Hematopoietic multipotent progenitor cell treated with erythropoietin and hydrocortisone succinate and interleukin-3 and kit ligand, for 8 days (in vitro differentiated cells): ENCODE measurements at regions not wholly inside any gene's neighbourhood (a gene's known extent, or its start where the extent isn't known, plus 50 kb on each side); places are given as distances from the start of the nearest gene placed in this dataset.
"Not testable (repeated sequence)": the region's sequence is repeated elsewhere in the genome, so short reads cannot be mapped to it uniquely, and the experiment has no call there.

Experiments
- DNase-seq: peaks from one replicate; pipeline ENCODE4 v3.0.0-alpha.2; 2015

GRCh38 chr3:164458986-164459385 lies 619.3 kb downstream of the SI start:
- no peak for DNase-seq

GRCh38 chr3:164453714-164454113 lies 624.6 kb downstream of the SI start:
- DNase-seq = no peak

GRCh38 chr3:164452707-164453106 lies 625.6 kb downstream of the SI start:
- DNase-seq = no peak

- DNase-seq = no peak
Measured at GRCh38 chr3:164451072-164451910, 627.0 kb downstream of the SI start.

- DNase-seq = no peak
Measured at GRCh38 chr3:164450276-164450905, 627.9 kb downstream of the SI start.

- no peak for DNase-seq
Measured at GRCh38 chr3:164419220-164419619, 659.1 kb downstream of the SI start.

GRCh38 chr3:164418414-164418813 lies 659.9 kb downstream of the SI start:
- no peak for DNase-seq

GRCh38 chr3:164417955-164418354 lies 660.3 kb downstream of the SI start:
- no peak for DNase-seq

- DNase-seq = no peak
Measured at GRCh38 chr3:164416491-164417222, 661.6 kb downstream of the SI start.

- DNase-seq = no peak
Measured at GRCh38 chr3:164408326-164408725, 670.0 kb downstream of the SI start.

GRCh38 chr3:164407111-164407510 lies 671.2 kb downstream of the SI start:
- DNase-seq = no peak

- no peak for DNase-seq
Measured at GRCh38 chr3:164406281-164406680, 672.0 kb downstream of the SI start.

- no peak for DNase-seq
Measured at GRCh38 chr3:164401923-164402322, 676.4 kb downstream of the SI start.

- not testable (repeated sequence) for DNase-seq
Measured at GRCh38 chr3:164401440-164401839, 676.9 kb downstream of the SI start.

GRCh38 chr3:164397462-164397861 lies 680.8 kb downstream of the SI start:
- no peak for DNase-seq

GRCh38 chr3:164393171-164393570 lies 685.1 kb downstream of the SI start:
- no peak for DNase-seq

GRCh38 chr3:164390046-164390445 lies 688.2 kb downstream of the SI start:
- no peak for DNase-seq

- DNase-seq = no peak
Measured at GRCh38 chr3:164387236-164387635, 691.1 kb downstream of the SI start.

GRCh38 chr3:164380156-164380555 lies 698.1 kb downstream of the SI start:
- DNase-seq = no peak

- no peak for DNase-seq
Measured at GRCh38 chr3:164377466-164377865, 700.8 kb downstream of the SI start.

GRCh38 chr3:164375995-164376394 lies 702.3 kb downstream of the SI start:
- DNase-seq = no peak

GRCh38 chr3:164375538-164375937 lies 702.8 kb downstream of the SI start:
- DNase-seq = no peak

GRCh38 chr3:164371681-164372080 lies 706.6 kb downstream of the SI start:
- DNase-seq = no peak

- DNase-seq = no peak
Measured at GRCh38 chr3:164370970-164371369, 707.3 kb downstream of the SI start.
